NK-92 treated with Interleukin-12 subunit alpha and Interleukin-12 subunit beta, amount 100 ng/mL, for 24 hours (cell line): ENCODE measurements at regions not wholly inside any gene's neighbourhood (a gene's known extent, or its start where the extent isn't known, plus 50 kb on each side); places are given as distances from the start of the nearest gene placed in this dataset.
A peak's percentile ranks its signal among the peaks of the same experiment; 100 is the strongest.
"Not testable (repeated sequence)": the region's sequence is repeated elsewhere in the genome, so short reads cannot be mapped to it uniquely, and the experiment has no call there.

Source experiments
- DNase-seq: peaks from one replicate; lab custom pipeline; 2025; lab: John Stamatoyannopoulos, UW

GRCh38 chr1:228611707-228612106 lies 123.6 kb upstream of the RHOU start:
- DNase-seq = not testable (repeated sequence)

- DNase-seq = not testable (repeated sequence)
Measured at GRCh38 chr1:228622002-228622716, 113.1 kb upstream of the RHOU start.

DNA sequence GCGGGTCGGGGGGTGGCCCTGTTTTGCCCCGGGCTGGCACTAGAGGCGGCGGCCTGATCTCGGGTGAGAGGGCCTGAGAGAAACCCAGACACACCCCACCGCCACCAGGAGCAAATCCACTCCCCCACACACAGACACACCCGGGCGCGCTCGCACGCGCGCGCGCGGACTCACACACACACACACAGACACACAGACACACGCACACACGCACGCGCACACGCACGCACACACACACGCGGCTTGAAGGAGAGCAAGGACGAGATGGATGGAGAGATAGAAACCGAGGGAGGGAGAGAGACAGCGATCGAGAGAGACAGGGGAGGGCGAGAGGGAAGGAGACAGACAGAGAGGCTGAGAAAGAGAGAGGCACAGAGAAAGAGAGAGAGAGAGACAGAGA lies 108.8 kb upstream of the RHOU start:
- DNase-seq = not testable (repeated sequence)

DNA sequence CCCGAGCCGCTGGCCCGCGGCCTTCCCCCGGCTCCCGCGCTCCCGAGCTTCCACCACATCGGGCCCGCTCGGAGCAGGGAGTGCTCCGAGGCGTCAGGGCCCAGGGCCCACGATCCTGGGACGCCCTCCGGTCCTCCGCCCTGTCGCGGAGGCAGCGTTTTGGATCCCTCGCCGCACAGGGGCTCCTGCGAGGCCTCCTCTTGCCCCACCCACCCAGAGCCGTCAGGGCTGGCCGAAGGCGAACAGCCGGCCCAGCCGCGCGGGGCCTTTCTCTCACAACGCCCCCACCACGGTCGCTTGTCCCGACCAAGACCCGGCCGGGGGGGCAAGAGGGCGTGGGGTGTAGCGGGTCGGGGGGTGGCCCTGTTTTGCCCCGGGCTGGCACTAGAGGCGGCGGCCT lies 102.4 kb upstream of the RHOU start:
- DNase-seq = not testable (repeated sequence)

DNA sequence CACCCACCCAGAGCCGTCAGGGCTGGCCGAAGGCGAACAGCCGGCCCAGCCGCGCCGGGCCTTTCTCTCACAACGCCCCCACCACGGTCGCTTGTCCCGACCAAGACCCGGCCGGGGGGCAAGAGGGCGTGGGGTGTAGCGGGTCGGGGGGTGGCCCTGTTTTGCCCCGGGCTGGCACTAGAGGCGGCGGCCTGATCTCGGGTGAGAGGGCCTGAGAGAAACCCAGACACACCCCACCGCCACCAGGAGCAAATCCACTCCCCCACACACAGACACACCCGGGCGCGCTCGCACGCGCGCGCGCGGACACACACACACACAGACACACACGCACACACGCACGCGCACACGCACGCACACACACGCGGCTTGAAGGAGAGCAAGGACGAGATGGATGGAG lies 100.0 kb upstream of the RHOU start:
- not testable (repeated sequence) for DNase-seq

DNA sequence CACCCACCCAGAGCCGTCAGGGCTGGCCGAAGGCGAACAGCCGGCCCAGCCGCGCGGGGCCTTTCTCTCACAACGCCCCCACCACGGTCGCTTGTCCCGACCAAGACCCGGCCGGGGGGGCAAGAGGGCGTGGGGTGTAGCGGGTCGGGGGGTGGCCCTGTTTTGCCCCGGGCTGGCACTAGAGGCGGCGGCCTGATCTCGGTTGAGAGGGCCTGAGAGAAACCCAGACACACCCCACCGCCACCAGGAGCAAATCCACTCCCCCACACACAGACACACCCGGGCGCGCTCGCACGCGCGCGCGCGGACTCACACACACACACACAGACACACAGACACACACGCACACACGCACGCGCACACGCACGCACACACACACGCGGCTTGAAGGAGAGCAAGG lies 97.8 kb upstream of the RHOU start:
- not testable (repeated sequence) for DNase-seq

- no peak for DNase-seq
Measured at GRCh38 chr1:228646717-228647522, 88.4 kb upstream of the RHOU start.

DNA sequence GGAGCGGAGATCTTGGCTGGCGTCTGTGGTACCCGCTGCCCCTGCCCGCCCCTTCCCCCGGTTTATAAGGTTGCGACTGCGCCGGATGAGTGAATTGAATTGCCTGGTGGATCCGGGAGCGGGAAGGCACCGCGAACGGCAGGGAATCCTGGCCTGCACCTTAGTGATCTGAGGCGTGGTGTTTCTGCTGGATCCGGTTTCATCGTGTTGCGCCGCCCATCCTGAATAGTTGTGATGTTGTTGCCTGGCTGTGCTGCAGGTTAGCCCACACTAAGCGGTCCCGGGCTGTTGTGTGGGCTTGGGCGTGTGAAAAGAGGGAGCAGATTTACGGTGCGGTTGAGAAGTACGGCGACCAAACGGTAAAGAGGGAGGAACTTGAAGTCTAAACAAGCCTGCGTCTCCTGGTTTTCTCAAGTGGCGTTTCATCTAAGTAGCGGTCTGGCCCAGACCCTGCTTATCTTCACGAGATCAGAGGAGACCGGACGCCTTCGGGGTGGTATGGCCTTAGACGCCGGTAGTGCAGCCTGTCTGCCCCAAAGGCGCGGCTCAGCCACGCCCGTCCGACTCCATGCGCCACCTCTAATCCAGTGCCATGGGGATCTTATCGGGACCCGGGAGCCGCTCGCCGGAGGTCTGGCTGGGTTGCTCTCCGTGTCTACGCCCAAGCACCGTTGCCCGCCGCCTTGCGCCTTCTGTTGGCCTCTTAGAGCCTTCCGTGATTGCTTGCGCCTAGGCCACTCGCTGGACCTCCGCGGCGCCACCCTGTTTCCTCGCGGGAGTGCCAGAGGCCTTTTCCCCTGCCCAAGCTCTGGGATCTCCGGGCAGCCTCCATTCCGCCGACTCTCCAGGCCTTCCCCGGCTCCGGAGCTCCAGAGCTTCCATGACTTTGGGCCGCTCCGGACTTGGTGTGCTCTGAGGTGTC lies 87.5 kb upstream of the RHOU start:
- no peak for DNase-seq

- DNase-seq = no peak
Measured at GRCh38 chr1:228648647-228649383, 86.5 kb upstream of the RHOU start.

DNA sequence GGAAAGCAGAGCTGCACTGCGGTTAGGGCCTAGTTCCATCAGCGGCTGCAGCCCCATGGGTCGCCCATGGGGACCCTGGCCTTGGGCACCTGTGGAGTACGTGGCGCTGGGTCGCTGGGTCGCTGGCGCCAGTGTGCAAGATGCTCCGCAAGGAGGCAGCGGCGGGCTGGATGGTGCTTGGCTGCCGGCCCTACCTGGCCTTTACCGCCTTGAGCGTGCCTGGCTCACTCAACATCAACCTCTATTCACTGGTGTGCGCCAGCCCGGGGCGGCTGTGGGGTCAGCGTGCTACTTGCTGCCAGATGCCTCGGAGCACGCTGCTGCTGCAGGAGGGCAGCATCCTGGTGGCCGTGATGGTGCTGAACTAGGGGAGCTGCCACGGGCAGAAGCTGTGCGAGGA lies 85.1 kb upstream of the RHOU start:
- no peak for DNase-seq

DNA sequence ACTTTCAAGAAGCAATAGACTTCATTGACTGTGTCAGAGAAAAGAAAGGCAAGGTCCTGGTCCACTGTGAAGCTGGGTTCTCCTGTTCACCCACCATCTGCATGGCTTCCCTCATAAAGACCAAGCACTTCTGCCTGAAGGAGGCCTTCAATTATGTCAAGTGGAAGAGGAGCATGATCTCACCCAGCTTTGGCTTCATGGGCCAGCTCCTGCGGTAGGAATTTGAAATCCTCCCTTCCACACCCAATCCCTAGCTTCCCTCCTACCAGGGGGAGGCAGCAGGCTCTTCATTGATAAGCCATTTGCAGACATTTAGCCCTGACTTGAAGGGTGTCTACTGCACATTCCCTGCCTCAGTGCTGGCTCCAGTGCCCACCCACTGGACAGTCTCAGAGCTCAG lies 84.3 kb upstream of the RHOU start:
- DNase-seq = no peak

DNA sequence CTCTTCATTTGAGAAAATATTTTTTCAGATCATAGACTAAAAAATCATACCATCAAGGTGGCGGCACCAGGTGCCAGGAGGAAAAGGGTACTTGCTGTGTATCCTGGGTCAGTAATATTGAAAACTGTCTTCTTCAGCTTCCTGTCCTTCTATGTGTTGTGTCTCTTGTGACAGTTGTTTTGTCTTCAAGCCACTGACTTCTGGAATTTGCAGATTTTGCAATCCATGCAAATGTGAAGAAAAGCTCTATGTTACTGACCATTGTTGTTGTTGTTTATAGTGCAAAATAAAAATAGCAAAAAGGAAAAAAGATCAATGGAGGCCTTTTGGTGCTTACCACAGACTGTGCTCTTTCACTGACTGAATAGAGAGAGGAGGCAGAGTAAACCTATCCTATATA lies 83.2 kb upstream of the RHOU start:
- no peak for DNase-seq

DNA sequence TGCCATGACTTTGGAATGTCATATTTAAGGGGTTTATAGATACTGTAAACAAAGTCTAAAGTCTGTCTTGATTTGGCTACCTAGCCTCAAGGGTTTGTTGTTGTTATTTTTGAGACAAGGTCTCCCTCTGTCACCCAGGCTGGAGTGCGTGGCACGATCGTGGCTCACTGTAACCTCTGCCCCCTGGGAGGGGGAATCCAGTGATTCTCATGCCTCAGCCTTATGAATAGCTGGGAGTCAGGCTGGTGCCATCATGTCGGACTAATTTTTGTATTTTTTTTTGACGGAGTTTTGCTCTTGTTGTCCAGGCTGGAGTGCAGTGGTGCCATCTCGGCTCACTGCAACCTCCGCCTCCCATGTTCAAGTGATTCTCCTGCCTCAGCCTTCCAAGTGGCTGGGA lies 82.2 kb upstream of the RHOU start:
- DNase-seq = not testable (repeated sequence)

DNA sequence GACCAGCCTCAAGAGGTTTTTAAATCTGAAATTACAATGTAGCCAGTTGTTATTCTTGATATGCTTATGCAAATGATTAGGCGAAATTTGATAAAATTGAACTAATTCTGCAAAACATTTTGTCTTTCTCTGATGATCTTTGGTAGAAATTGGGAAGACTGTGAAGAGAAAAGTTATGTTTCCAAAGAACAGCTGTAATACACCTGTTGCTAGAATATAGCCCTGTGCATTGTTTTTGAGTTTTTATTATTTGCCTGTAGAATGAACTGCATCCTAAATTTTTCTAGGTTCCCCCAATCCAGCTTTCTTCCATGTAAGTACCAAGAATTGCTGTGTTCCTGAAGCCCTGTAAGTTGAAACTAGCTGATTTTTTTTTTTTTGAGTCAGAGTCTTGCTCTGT lies 81.5 kb upstream of the RHOU start:
- no peak for DNase-seq

- DNase-seq = no peak
Measured at GRCh38 chr1:228655796-228656394, 79.4 kb upstream of the RHOU start.

GRCh38 chr1:228662007-228662689 lies 73.1 kb upstream of the RHOU start:
- DNase-seq = not testable (repeated sequence)

- peak; percentile 38 for DNase-seq
Measured at GRCh38 chr1:228664399-228664914, 70.8 kb upstream of the RHOU start.

- no peak for DNase-seq
Measured at GRCh38 chr1:228666686-228667623, 68.3 kb upstream of the RHOU start.

GRCh38 chr1:228668553-228669241 lies 66.6 kb upstream of the RHOU start:
- DNase-seq = no peak
